ENCODE measurements at regions not wholly inside any gene's neighbourhood (a gene's known extent, or its start where the extent isn't known, plus 50 kb on each side); places are given as distances from the start of the nearest gene placed in this dataset.
"Not testable (repeated sequence)": the region's sequence is repeated elsewhere in the genome, so short reads cannot be mapped to it uniquely, and the experiment has no call there.

GRCh38 chr10:120205368-120206018, 251.5 kb upstream of the PLPP4 start:
- no peak for DNase-seq

GRCh38 chr10:120208488-120208887, 248.5 kb upstream of the PLPP4 start:
- no peak for DNase-seq

GRCh38 chr10:120209124-120209762, 247.8 kb upstream of the PLPP4 start:
- no peak for DNase-seq

GRCh38 chr10:120212275-120212674, 244.8 kb upstream of the PLPP4 start:
- DNase-seq = no peak

- DNase-seq = not testable (repeated sequence)
These were observed 243.7 kb upstream of the PLPP4 start for GRCh38 chr10:120213283-120213682.

GRCh38 chr10:120217736-120218135, 239.3 kb upstream of the PLPP4 start:
- no peak for DNase-seq

- DNase-seq = peak; percentile 32
These were observed 235.0 kb upstream of the PLPP4 start for GRCh38 chr10:120221873-120222485.

GRCh38 chr10:120229641-120230040, 227.4 kb upstream of the PLPP4 start:
- DNase-seq = no peak

- not testable (repeated sequence) for DNase-seq
These were observed 217.3 kb upstream of the PLPP4 start for GRCh38 chr10:120239695-120240094.

- DNase-seq = no peak
These were observed 205.1 kb upstream of the PLPP4 start for GRCh38 chr10:120251821-120252442.

GRCh38 chr10:120253131-120253530, 203.9 kb upstream of the PLPP4 start:
- no peak for DNase-seq

GRCh38 chr10:120260456-120260855, 196.6 kb upstream of the PLPP4 start:
- no peak for DNase-seq

GRCh38 chr10:120262857-120263547, 194.0 kb upstream of the PLPP4 start:
- no peak for DNase-seq

- no peak for DNase-seq
These were observed 191.0 kb upstream of the PLPP4 start for GRCh38 chr10:120266022-120266421.

GRCh38 chr10:120270906-120271305, 186.1 kb upstream of the PLPP4 start:
- DNase-seq = no peak

- DNase-seq = no peak
These were observed 185.3 kb upstream of the PLPP4 start for GRCh38 chr10:120271696-120272095.

- no peak for DNase-seq
These were observed 184.7 kb upstream of the PLPP4 start for GRCh38 chr10:120272350-120272749.

- no peak for DNase-seq
These were observed 179.0 kb upstream of the PLPP4 start for GRCh38 chr10:120278069-120278468.

- DNase-seq = no peak
These were observed 177.8 kb upstream of the PLPP4 start for GRCh38 chr10:120279196-120279595.

GRCh38 chr10:120282421-120282820, 174.6 kb upstream of the PLPP4 start:
- DNase-seq = no peak

GRCh38 chr10:120282846-120283492, 174.1 kb upstream of the PLPP4 start:
- no peak for DNase-seq

GRCh38 chr10:120285408-120285807, 171.6 kb upstream of the PLPP4 start:
- no peak for DNase-seq

- DNase-seq = no peak
These were observed 170.7 kb upstream of the PLPP4 start for GRCh38 chr10:120286280-120286679.
